HS-27A (cell line): ENCODE measurements at regions not wholly inside any gene's neighbourhood (a gene's known extent, or its start where the extent isn't known, plus 50 kb on each side); places are given as distances from the start of the nearest gene placed in this dataset.

Experiments used
- DNase-seq: peaks from one replicate; pipeline ENCODE4 v3.0.0-alpha.2; 2012; ENCODE audit warnings: low read depth, missing footprints

- no peak for DNase-seq
These were observed 309.9 kb downstream of the NDUFA10 start for GRCh38 chr2:239715202-239715601.

GRCh38 chr2:239714116-239714515, 311.0 kb downstream of the NDUFA10 start:
- no peak for DNase-seq

- DNase-seq: no peak
These were observed 311.9 kb upstream of the HDAC4 start for GRCh38 chr2:239712755-239713154.

- DNase-seq: no peak
These were observed 311.2 kb upstream of the HDAC4 start for GRCh38 chr2:239711911-239712570.

GRCh38 chr2:239710953-239711861, 310.4 kb upstream of the HDAC4 start:
- DNase-seq: no peak

- no peak for DNase-seq
These were observed 305.5 kb upstream of the HDAC4 start for GRCh38 chr2:239706367-239706766.

- no peak for DNase-seq
These were observed 303.9 kb upstream of the HDAC4 start for GRCh38 chr2:239704737-239705136.

- DNase-seq: no peak
These were observed 303.0 kb upstream of the HDAC4 start for GRCh38 chr2:239703834-239704233.

- no peak for DNase-seq
These were observed 300.0 kb upstream of the HDAC4 start for GRCh38 chr2:239700686-239701345.

GRCh38 chr2:239697399-239698164, 296.8 kb upstream of the HDAC4 start:
- DNase-seq: no peak

GRCh38 chr2:239696559-239697207, 295.9 kb upstream of the HDAC4 start:
- DNase-seq: no peak

- no peak for DNase-seq
These were observed 295.0 kb upstream of the HDAC4 start for GRCh38 chr2:239695728-239696240.

GRCh38 chr2:239695106-239695727, 294.4 kb upstream of the HDAC4 start:
- DNase-seq: no peak

GRCh38 chr2:239694487-239694886, 293.7 kb upstream of the HDAC4 start:
- DNase-seq: no peak

- no peak for DNase-seq
These were observed 293.1 kb upstream of the HDAC4 start for GRCh38 chr2:239693761-239694415.

GRCh38 chr2:239693330-239693729, 292.5 kb upstream of the HDAC4 start:
- no peak for DNase-seq

- no peak for DNase-seq
These were observed 292.1 kb upstream of the HDAC4 start for GRCh38 chr2:239692919-239693318.

GRCh38 chr2:239692362-239692851, 291.6 kb upstream of the HDAC4 start:
- DNase-seq: no peak

GRCh38 chr2:239691720-239692119, 290.9 kb upstream of the HDAC4 start:
- no peak for DNase-seq
